HG02763 (cell line): ENCODE measurements at regions not wholly inside any gene's neighbourhood (a gene's known extent, or its start where the extent isn't known, plus 50 kb on each side); places are given as distances from the start of the nearest gene placed in this dataset.

Experiments used
- ATAC-seq: cut with Tn5 transposase; IDR thresholded peaks from one replicate; pipeline ENCODE4 v1.9.1; 2021; ENCODE audit warnings: mild to moderate bottlenecking, moderate library complexity; ENCODE audit not compliant: unreplicated experiment

DNA sequence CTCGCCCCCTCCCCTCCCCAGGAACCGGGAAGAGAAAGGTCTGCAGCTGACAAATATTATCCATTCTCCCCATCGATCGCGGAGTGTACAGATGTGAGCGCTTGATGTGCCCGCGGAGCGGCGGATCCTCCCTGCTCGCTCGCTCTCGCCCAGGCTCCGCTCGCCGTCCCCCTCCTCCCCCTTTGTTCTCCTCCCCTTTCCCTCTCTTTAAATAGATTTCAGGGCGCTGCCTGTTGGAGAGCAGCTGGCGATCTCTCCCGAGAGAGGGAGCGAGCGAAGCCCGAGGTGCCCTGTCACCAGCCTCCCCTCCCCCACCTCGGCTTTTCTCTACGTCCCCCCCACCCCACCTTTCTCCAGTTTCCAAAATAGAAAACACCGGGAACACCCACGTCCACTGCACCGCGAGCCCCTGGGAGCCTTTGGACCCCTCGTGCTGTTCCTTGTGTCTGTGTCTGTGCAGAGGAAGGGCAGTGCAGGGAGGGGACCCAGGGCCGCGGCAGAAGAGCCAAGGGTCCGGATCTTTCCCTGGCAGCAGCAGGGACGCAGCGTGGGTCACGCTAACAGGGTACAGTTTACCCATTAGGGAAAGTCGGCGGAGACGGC lies 56.6 kb upstream of the BCOR start:
- ATAC-seq, result no peak

DNA sequence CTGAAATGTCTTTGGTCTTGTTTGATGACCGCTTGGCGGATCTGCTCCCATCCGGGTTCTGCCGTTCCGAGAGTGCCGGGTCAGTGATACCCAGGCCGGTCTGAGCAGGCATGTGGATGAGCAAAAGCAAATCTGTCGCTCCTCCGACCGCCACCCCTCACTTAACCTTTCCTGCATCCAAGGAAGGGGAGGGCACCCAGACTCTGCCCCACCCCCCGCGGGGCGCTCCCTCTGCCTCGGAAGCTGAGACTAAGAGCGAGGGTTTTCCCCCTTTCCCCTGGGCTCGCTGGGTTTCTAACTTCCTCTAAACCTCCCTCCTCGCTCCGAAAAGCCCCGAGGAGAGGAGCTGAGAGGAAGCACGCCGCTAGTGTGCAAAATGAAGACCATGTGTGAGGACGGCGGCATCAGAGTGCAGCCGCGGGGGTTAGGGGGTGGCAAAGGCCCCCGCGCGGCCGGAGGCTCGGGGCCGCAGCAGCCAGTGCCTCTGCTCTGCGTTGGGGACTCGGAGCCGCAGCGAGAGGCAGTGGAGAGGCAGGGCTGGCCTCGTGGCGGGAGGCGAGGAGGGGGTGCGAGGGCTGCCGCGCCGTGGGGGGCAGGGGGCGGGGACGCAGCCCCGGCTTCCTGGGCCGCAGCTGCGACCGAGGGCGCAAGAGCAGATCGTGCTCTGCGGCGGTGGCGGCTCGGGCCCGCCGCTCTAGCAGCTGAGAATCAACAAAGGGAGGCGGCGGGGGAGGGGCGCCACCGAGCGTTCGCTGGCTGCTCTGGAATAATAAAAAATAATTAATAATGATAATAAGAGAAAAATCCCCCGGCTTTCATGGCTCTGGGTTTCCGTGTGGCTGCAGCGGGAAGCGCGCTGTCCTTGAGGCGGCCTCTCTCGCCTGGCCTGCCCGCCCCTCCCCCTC lies 55.8 kb upstream of the BCOR start:
- peak; percentile 54 for ATAC-seq

- ATAC-seq, result no peak
Measured at GRCh38 chrX:40152741-40153344, 55.1 kb upstream of the BCOR start.

GRCh38 chrX:40152173-40152711 lies 54.5 kb upstream of the BCOR start:
- ATAC-seq, result no peak

GRCh38 chrX:40151211-40152172 lies 53.7 kb upstream of the BCOR start:
- ATAC-seq, result no peak

DNA sequence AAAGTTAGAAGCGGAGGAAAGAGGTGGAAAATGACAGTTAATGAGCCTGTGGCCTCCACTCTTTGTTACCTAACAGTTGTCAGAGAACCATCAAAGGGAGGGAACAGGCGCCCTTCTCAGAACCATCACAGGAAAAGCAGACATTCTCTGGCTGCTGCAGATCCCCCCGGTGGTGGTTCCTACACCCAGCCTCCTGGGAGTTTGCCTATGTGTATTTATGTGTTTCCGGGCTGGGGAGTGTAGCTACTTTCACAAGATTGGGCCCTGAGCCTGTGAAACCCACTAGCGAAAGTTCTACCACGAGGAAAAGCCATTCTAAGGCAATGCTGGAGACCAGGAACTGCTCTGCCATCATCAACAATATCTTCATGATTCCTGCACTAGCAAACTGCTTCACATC lies 52.7 kb upstream of the BCOR start:
- ATAC-seq, result no peak

- ATAC-seq, result no peak
Measured at GRCh38 chrX:40149286-40150175, 51.8 kb upstream of the BCOR start.

DNA sequence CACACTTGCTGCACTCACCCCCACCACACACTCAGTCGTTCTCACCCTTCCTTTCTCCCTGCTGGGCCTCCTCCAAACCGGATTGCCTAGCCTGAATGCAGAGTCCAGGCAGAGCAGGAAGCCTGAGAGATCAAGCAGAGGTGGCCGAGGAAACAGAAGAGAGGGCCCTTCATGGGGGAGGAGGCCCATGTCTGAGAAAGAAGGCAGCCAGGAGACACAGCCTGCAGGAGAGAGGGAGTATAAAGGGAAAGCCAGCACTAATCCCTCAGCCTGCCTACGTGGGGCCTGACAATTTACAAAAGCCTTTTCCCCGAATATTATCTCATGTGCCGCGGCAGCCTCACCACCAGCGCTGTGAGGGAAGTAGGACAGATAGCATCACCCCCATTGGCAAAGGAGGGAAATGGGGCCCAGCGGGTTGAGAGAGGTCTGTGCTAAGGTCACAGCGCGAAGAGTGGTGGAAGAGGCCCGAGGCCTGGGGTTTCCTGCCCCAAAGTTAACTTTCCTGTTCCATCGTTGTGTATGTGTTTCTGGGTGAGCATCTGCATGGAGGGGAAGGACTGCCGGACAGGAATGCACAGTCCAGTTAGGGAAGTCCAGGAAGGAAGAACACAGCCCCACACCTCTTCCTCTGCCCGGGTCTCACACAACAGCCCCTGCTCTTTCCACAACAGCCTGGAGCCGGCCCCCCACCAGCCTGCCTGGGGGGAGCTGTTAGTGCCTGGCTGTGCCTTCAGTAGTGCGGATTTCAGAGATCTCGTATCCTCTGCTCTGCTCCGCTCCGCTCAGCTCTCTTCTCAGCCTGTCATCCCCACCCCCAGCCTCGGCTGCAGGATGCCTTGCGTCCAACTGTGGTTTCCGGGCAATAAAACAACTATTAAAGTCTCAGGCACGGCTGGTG lies 50.9 kb upstream of the BCOR start:
- ATAC-seq, result no peak

GRCh38 chrX:40147971-40148370 lies 50.2 kb upstream of the BCOR start:
- no peak for ATAC-seq
